ENCODE measurements at regions not wholly inside any gene's neighbourhood (a gene's known extent, or its start where the extent isn't known, plus 50 kb on each side); places are given as distances from the start of the nearest gene placed in this dataset.

DNA sequence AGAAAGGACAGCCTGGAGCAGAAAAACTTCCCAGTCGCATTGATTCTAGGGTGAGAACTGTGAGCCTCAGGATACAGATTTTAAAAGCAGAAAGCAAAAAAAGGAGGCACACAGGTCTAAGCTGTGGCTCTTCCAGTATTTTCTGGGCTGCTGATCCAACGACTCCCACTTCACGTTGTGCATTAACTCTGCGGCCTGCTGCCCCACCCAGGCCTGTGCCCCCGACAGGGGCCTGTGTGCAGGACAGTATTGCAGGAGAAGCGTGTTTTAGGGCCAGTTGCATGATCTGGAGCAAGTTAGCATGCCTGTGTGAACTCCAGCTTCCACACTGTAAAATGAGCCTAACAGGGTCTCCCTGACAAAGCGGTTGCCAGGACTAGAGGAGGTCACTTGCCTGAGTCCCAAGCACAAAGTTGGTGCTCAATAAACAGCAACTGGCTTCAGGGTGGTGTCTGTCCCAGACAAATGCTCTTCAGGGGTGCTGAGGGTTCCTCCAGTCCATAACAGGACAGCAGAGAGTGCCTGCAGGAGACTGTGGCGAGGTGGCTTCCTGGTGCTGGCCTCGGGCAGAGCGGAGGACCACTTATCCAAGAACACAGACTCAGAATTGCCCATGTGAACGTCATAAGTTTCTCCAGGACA lies 66.8 kb upstream of the RAB4A start:
- Histone ChIP-seq H3F3A (ENCODE audit: insufficient read depth, low read length, poor library complexity, severe bottlenecking) (no peaks in the 10 kb centered on the region), H3K27ac (ENCODE audit: low read length) (peak overlapping the region; percentile 67), H3K4me3 (ENCODE audit: low read length) (no peak overlapping the region), H3K9me3 (ENCODE audit: low read length) (no peaks in the 10 kb centered on the region), H3K79me2 (replicated peaks; ENCODE audit: insufficient read depth, low read length) (no peaks in the 10 kb centered on the region), H3K9me2 (ENCODE audit: insufficient read depth, low read length) (no peaks in the 10 kb centered on the region), H3K36me3 (ENCODE audit: insufficient read depth, low read length) (no peaks in the 10 kb centered on the region), H3K4me2 (ENCODE audit: low read length) (no peak overlapping the region), H2AFZ (ENCODE audit: low read depth, low read length) (peak overlapping the region; percentile 41), H4K20me1 (ENCODE audit: insufficient read depth) (no peaks in the 10 kb centered on the region), H3K27me3 (ENCODE audit: insufficient read depth, low read depth, low read length) (no peaks in the 10 kb centered on the region), H3K9ac (ENCODE audit: low read length) (peak overlapping the region; percentile 36)
- TF ChIP-seq EZH2 (IDR thresholded peaks at IDR 0.05; ENCODE audit: borderline replicate concordance, insufficient read depth, low read length, poor library complexity, severe bottlenecking), result no peak
- no peak for TF ChIP-seq SMC3 (conservative IDR thresholded peaks at IDR 0.05; ENCODE audit: poor library complexity)
- TF ChIP-seq POLR2AphosphoS5 (IDR thresholded peaks at IDR 0.05), result no peak
- no peak for TF ChIP-seq TAF1 (IDR thresholded peaks at IDR 0.05; ENCODE audit: low read depth)
- TF ChIP-seq, protein P1, sequence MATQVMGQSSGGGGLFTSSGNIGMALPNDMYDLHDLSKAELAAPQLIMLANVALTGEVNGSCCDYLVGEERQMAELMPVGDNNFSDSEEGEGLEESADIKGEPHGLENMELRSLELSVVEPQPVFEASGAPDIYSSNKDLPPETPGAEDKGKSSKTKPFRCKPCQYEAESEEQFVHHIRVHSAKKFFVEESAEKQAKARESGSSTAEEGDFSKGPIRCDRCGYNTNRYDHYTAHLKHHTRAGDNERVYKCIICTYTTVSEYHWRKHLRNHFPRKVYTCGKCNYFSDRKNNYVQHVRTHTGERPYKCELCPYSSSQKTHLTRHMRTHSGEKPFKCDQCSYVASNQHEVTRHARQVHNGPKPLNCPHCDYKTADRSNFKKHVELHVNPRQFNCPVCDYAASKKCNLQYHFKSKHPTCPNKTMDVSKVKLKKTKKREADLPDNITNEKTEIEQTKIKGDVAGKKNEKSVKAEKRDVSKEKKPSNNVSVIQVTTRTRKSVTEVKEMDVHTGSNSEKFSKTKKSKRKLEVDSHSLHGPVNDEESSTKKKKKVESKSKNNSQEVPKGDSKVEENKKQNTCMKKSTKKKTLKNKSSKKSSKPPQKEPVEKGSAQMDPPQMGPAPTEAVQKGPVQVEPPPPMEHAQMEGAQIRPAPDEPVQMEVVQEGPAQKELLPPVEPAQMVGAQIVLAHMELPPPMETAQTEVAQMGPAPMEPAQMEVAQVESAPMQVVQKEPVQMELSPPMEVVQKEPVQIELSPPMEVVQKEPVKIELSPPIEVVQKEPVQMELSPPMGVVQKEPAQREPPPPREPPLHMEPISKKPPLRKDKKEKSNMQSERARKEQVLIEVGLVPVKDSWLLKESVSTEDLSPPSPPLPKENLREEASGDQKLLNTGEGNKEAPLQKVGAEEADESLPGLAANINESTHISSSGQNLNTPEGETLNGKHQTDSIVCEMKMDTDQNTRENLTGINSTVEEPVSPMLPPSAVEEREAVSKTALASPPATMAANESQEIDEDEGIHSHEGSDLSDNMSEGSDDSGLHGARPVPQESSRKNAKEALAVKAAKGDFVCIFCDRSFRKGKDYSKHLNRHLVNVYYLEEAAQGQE (IDR thresholded peaks at IDR 0.05; ENCODE audit: borderline replicate concordance), result no peak
- no peak for TF ChIP-seq EP300 (conservative IDR thresholded peaks at IDR 0.05; ENCODE audit: poor library complexity, severe bottlenecking)
- TF ChIP-seq MXI1 (conservative IDR thresholded peaks at IDR 0.05; ENCODE audit: poor library complexity, severe bottlenecking), result no peak
- TF ChIP-seq, protein P2, sequence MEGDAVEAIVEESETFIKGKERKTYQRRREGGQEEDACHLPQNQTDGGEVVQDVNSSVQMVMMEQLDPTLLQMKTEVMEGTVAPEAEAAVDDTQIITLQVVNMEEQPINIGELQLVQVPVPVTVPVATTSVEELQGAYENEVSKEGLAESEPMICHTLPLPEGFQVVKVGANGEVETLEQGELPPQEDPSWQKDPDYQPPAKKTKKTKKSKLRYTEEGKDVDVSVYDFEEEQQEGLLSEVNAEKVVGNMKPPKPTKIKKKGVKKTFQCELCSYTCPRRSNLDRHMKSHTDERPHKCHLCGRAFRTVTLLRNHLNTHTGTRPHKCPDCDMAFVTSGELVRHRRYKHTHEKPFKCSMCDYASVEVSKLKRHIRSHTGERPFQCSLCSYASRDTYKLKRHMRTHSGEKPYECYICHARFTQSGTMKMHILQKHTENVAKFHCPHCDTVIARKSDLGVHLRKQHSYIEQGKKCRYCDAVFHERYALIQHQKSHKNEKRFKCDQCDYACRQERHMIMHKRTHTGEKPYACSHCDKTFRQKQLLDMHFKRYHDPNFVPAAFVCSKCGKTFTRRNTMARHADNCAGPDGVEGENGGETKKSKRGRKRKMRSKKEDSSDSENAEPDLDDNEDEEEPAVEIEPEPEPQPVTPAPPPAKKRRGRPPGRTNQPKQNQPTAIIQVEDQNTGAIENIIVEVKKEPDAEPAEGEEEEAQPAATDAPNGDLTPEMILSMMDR (IDR thresholded peaks at IDR 0.05; ENCODE audit: poor library complexity, severe bottlenecking), result no peak
- no peak for TF ChIP-seq RAD21 (conservative IDR thresholded peaks at IDR 0.05)

DNA sequence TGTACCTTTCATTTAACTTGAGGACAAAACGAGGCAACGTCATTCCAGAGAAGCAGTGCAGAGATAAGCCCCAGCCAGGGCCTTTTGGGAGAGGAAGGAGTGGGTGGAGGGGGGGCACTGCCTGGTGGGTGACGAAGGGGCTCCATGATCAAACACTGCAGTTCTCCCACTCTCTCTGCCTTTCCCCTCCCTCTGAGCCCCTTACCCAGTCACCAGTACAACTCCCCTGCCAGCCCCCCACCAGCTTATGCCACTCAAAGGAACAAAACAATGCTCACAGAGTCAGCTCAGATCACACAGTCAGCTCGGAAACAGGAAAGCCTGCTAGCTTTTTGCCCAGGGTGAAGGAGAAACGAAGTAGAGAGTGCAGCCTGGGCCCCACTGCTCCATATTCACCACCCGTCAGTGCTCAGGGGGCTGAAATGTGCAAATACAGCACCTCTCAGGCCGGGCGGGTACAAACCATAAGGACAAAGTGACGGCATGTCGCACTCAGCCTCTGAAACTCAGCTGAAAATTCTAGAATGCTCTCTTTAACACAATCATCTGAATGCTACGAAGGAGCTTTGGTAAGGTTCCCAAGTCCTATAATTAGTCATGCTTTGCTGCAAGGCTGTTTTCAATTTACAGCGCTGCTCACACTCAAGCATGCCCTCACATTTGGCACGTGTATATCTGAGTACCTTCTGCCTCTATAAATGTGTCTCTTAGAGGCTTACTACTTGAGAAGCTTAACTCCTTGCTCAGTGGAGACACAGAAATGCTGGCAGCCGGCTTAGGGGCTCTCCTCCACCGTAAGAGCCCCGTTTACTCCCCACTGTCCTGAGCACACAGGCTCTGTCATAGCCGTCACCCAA lies 65.8 kb upstream of the RAB4A start:
- Histone ChIP-seq H3K4me3 (ENCODE audit: low read length) (no peak overlapping the region), H3K27ac (ENCODE audit: low read length) (no peak overlapping the region), H2AFZ (ENCODE audit: low read depth, low read length) (no peak overlapping the region), H3K79me2 (replicated peaks; ENCODE audit: insufficient read depth, low read length) (no peaks in the 10 kb centered on the region), H3K9me3 (ENCODE audit: low read length) (no peaks in the 10 kb centered on the region), H3K4me2 (ENCODE audit: low read length) (no peak overlapping the region), H4K20me1 (ENCODE audit: insufficient read depth) (no peaks in the 10 kb centered on the region), H3K9me2 (ENCODE audit: insufficient read depth, low read length) (no peaks in the 10 kb centered on the region), H3K27me3 (ENCODE audit: insufficient read depth, low read depth, low read length) (no peaks in the 10 kb centered on the region), H3K36me3 (ENCODE audit: insufficient read depth, low read length) (no peaks in the 10 kb centered on the region), H3K9ac (ENCODE audit: low read length) (no peak overlapping the region), H3F3A (ENCODE audit: insufficient read depth, low read length, poor library complexity, severe bottlenecking) (no peaks in the 10 kb centered on the region)
- TF ChIP-seq RAD21 (conservative IDR thresholded peaks at IDR 0.05), result no peak
- no peak for TF ChIP-seq POLR2AphosphoS5 (IDR thresholded peaks at IDR 0.05)
- no peak for TF ChIP-seq SMC3 (conservative IDR thresholded peaks at IDR 0.05; ENCODE audit: poor library complexity)
- TF ChIP-seq, protein P2 (IDR thresholded peaks at IDR 0.05; ENCODE audit: poor library complexity, severe bottlenecking), result no peak
- TF ChIP-seq, protein P1 (IDR thresholded peaks at IDR 0.05; ENCODE audit: borderline replicate concordance), result no peak
- TF ChIP-seq MXI1 (conservative IDR thresholded peaks at IDR 0.05; ENCODE audit: poor library complexity, severe bottlenecking), result no peak
- no peak for TF ChIP-seq EZH2 (IDR thresholded peaks at IDR 0.05; ENCODE audit: borderline replicate concordance, insufficient read depth, low read length, poor library complexity, severe bottlenecking)
- TF ChIP-seq TAF1 (IDR thresholded peaks at IDR 0.05; ENCODE audit: low read depth), result no peak
- no peak for TF ChIP-seq EP300 (conservative IDR thresholded peaks at IDR 0.05; ENCODE audit: poor library complexity, severe bottlenecking)
